Suprapubic skin (tissue), 4 donors: ENCODE measurements at regions not wholly inside any gene's neighbourhood (a gene's known extent, or its start where the extent isn't known, plus 50 kb on each side); places are given as distances from the start of the nearest gene placed in this dataset.

ENCODE experiments used
- EP300 ChIP-seq: sonication (generic); formaldehyde crosslinking; IDR thresholded peaks from one replicate; pipeline ENCODE4 v1.6.1; 2017; ENCODE audit warnings: antibody characterized with exemption
- POLR2A ChIP-seq, 2 donors: fragments of 450-650 bp; IDR thresholded peaks; one replicate each; pipeline ENCODE4 v1.6.1; 2017; ENCODE audit warnings: antibody characterized with exemption in 2 of 2, mild to moderate bottlenecking in 2 of 2, moderate library complexity in 2 of 2
- POLR2AphosphoS5 ChIP-seq, 3 donors: sonication (generic); formaldehyde crosslinking; IDR thresholded peaks; one replicate each; pipeline ENCODE4 v1.6.1; 2017; ENCODE audit warnings: antibody characterized with exemption in 3 of 3
- TF ChIP-seq, protein P1 (sequence below), 2 donors: fragments of 200-600 bp in 1 of 2; fragments of 450-650 bp in 1 of 2; sonication (generic) in 1 of 2; IDR thresholded peaks; one replicate each; pipeline ENCODE4 v1.5.1; 2016 to 2019; ENCODE audit warnings: antibody characterized with exemption in 2 of 2, mild to moderate bottlenecking in 1 of 2, moderate library complexity in 1 of 2

DNA sequence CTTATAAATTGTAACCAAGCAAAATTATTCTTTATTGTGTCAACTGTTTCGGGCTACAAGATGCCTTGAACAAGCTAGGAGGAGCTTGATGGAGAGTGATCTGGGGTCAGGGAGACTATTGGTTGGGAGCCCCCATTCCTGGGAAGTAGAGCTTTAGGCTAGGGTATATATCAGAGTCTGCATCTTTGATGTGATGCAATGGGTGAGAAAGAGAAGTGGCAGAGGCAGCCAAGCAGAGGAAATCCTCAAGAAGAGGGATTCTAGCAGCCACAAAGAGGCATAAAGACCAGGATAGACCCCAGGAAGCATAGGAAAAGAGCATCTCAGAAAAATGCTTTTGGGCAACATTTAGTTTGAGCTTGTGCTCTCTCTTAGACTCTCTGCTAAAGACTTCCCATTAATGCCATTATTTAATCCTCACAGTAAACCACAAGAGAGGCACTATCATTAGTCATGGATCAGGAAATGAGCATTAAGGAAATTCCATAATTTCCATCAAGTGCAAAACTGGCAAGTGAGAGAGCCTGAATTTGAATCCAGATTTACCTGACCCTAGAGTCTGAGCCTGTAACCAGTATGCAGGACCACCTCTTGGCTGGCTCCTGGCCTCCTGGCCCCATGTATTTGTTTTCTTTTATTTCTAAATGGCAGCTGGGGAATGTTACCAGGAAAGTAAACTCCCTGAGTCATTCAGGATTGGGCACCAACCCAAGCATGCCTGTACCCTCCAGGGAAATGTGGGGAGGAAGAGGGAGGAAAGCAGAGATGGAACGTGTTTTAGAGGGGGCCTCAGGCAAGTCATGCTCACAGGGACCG is 118.7 kb downstream of the RPL22L1 start:
- TF ChIP-seq POLR2AphosphoS5 (IDR thresholded peaks at IDR 0.05): no peak
- TF ChIP-seq, protein P1, sequence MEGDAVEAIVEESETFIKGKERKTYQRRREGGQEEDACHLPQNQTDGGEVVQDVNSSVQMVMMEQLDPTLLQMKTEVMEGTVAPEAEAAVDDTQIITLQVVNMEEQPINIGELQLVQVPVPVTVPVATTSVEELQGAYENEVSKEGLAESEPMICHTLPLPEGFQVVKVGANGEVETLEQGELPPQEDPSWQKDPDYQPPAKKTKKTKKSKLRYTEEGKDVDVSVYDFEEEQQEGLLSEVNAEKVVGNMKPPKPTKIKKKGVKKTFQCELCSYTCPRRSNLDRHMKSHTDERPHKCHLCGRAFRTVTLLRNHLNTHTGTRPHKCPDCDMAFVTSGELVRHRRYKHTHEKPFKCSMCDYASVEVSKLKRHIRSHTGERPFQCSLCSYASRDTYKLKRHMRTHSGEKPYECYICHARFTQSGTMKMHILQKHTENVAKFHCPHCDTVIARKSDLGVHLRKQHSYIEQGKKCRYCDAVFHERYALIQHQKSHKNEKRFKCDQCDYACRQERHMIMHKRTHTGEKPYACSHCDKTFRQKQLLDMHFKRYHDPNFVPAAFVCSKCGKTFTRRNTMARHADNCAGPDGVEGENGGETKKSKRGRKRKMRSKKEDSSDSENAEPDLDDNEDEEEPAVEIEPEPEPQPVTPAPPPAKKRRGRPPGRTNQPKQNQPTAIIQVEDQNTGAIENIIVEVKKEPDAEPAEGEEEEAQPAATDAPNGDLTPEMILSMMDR (IDR thresholded peaks at IDR 0.05): no peak
- no peak for TF ChIP-seq POLR2A (IDR thresholded peaks at IDR 0.05)
- TF ChIP-seq EP300: no peak
